Mucosa of rectum (tissue), 2 donors: ENCODE measurements at regions not wholly inside any gene's neighbourhood (a gene's known extent, or its start where the extent isn't known, plus 50 kb on each side); places are given as distances from the start of the nearest gene placed in this dataset.
A peak's percentile ranks its signal among the peaks of the same experiment; 100 is the strongest.

Source experiments
- H3K27ac ChIP-seq, 2 donors: one replicate each; pipeline ENCODE4 v1.7.0; 2013; ENCODE audit warnings: inconsistent platforms in 2 of 2, low read depth in 2 of 2, low read length in 2 of 2
- H3K27me3 ChIP-seq, 2 donors: one replicate each; pipeline ENCODE4 v1.7.0; 2013; ENCODE audit warnings: low read length in 2 of 2; ENCODE audit not compliant: control insufficient read depth in 2 of 2, insufficient read depth in 2 of 2
- H3K36me3 ChIP-seq, 2 donors: one replicate each; pipeline ENCODE4 v1.7.0; 2013; ENCODE audit warnings: low read length in 2 of 2; ENCODE audit not compliant: control insufficient read depth in 2 of 2, insufficient read depth in 2 of 2
- H3K4me1 ChIP-seq, 2 donors: one replicate each; pipeline ENCODE4 v1.7.0; 2013; ENCODE audit warnings: low read length in 2 of 2, mild to moderate bottlenecking in 1 of 2; ENCODE audit not compliant: control insufficient read depth in 2 of 2, insufficient read depth in 2 of 2
- H3K4me3 ChIP-seq, 2 donors: one replicate each; pipeline ENCODE4 v1.7.0; 2013; ENCODE audit warnings: low read length in 2 of 2
- H3K9ac ChIP-seq, 2 donors: one replicate each; pipeline ENCODE4 v1.7.0; 2013; ENCODE audit warnings: low read length in 2 of 2, low read depth in 1 of 2, mild to moderate bottlenecking in 1 of 2
- H3K9me3 ChIP-seq, 2 donors: one replicate each; pipeline ENCODE4 v1.7.0; 2013; ENCODE audit warnings: low read length in 2 of 2; ENCODE audit not compliant: control insufficient read depth in 2 of 2
- donor health status: healthy.
- donor health status: Normal muscosa, but diverticular disease.

DNA sequence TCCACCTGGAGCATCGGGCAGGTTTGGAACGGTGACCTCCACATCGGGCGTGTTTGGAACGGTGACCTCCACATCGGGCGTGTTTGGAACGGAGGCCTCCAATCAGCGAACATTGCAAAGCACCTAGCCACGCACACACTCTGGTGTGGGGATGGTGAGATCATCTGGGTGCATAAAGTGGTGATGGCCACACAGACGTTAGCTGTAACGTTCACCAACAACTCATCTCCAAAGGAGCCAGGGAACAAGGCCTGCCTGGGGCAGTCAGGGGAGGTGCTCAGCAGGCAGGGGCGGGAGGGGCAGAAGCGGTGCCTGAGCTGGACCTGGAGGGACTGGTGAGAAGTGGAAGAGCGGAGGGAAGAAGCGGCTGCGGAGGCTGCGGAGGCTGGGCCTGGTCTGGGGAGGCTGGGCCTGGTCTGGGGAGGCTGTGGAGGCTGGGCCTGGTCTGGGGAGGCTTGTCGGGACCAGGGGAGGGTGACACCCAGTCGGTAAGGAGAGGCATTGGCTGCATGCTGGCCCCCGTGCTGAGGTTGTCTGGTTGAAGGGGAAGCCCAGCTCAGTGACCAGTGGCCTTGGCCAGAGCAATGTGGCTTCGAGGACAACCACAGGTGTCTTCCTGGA, 89.9 kb downstream of the PSMB1 start:
- H3K27ac ChIP-seq: no peak overlapping the region
- H3K36me3 ChIP-seq: no peaks in the 10 kb centered on the region
- no peaks in the 10 kb centered on the region for H3K9me3 ChIP-seq
- H3K27me3 ChIP-seq: no peaks in the 10 kb centered on the region
- no peak overlapping the region for H3K9ac ChIP-seq
- peaks cover 0 to 5% of the 10 kb centered on the region in 2 donors for H3K4me1 ChIP-seq
- no peak overlapping the region for H3K4me3 ChIP-seq

- H3K9ac ChIP-seq: no peak overlapping the region
- H3K4me1 ChIP-seq: peaks cover 0 to 5% of the 10 kb centered on the region in 2 donors
- no peak overlapping the region for H3K4me3 ChIP-seq
- no peaks in the 10 kb centered on the region for H3K27me3 ChIP-seq
- no peak overlapping the region for H3K27ac ChIP-seq
- H3K36me3 ChIP-seq: no peaks in the 10 kb centered on the region
- H3K9me3 ChIP-seq: no peaks in the 10 kb centered on the region
Measured at GRCh38 chr6:170462366-170463020, 90.6 kb downstream of the PSMB1 start.

DNA sequence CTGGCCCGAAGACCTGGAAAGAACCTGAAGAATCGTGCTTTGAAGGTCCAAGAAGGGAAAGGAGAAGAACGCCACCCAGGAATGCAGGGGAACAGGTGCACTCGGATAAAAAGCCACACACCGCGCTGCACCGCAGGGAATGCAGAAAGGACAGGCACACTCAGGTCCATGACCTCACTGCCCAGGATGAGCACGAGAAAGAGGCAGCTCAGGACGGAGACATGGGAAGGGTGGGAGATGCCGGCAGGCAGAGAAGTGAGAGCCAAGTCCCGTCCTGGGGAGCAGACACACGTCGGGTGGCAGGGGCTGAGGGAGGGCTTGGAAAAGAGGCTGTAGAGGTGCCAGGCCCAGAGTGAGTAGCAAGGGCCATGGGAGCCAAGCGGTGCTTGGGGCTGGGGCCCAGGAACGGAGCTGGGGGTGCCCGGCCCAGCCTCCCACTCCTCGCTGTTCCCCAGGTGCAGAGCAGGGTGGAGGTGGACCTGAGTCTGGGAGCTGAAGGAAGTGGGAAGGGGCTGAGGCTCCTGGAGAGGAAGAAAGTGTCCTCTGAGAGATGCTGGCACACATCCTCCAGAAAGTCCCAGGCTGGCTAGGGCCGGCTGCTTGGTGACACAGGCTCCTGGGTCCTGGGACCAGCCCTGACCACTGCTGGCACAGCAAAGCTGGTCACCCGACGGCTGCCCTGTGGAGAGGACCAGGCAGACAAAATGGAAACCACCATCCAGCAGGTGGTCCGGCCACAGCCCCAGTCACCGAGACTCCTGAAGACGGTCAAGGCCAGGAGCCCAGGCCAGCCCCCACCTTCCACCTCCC, 91.3 kb downstream of the PSMB1 start:
- Histone ChIP-seq H3K9me3 (no peaks in the 10 kb centered on the region), H3K9ac (no peak overlapping the region), H3K4me1 (peaks cover 0 to 5% of the 10 kb centered on the region in 2 donors), H3K27me3 (no peaks in the 10 kb centered on the region), H3K27ac (no peak overlapping the region), H3K4me3 (no peak overlapping the region), H3K36me3 (no peaks in the 10 kb centered on the region)

DNA sequence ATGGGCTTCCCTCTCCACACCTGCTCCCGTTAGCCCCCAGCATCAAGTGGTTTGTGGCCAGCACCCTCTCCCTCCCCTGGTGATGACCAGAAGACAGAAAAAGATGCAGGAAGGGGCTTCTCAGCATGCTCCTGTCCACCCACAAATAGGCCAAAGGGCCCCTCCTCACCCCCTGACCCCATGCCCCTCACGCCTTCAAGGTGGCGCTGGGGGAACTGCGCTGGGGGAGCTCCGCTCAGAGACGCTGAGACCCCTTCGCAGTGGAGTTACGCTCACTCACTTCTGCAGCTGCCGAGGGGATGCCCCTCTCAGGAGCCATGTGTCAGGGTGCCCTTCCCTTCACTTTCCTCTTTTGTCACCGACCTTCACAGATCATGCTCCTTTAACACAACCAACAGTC, 92.0 kb downstream of the PSMB1 start:
- no peaks in the 10 kb centered on the region for H3K27me3 ChIP-seq
- no peak overlapping the region for H3K9ac ChIP-seq
- no peak overlapping the region for H3K4me3 ChIP-seq

DNA sequence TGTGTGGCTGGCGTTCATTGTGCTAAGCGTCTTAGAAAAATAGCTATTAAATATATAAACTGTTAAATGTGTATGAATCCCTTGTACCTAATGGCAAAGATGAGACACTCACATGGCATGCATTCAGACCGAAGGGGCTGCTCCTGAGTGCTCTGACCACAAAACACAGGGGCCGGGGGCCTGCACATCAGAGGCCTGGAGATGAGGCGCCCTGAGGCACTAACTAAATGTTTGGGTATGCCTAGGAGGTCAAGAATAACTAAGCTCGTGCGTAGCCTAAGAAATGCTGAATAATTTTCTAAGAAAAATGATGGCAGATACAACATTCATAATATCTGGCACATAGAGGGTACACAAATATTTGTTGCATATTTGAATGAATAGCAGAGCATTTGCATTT, 92.5 kb downstream of the PSMB1 start:
- no peaks in the 10 kb centered on the region for H3K27me3 ChIP-seq
- H3K9ac ChIP-seq: no peak overlapping the region
- no peak overlapping the region for H3K4me3 ChIP-seq
- H3K27ac ChIP-seq: no peak overlapping the region
- peaks cover 0 to 5% of the 10 kb centered on the region in 2 donors for H3K4me1 ChIP-seq
- no peaks in the 10 kb centered on the region for H3K36me3 ChIP-seq
- no peaks in the 10 kb centered on the region for H3K9me3 ChIP-seq

More for the DNA sequence above, 92.0 kb downstream of the PSMB1 start:
- Histone ChIP-seq H3K36me3 (no peaks in the 10 kb centered on the region), H3K4me1 (peaks cover 0 to 5% of the 10 kb centered on the region in 2 donors), H3K9me3 (no peaks in the 10 kb centered on the region), H3K27ac (no peak overlapping the region)

GRCh38 chr6:170459451-170459850, 93.7 kb downstream of the PSMB1 start:
- H3K4me1 ChIP-seq: peaks cover 0 to 5% of the 10 kb centered on the region in 2 donors
- no peak overlapping the region for H3K9ac ChIP-seq
- H3K27ac ChIP-seq: no peak overlapping the region
- H3K9me3 ChIP-seq: no peaks in the 10 kb centered on the region
- H3K27me3 ChIP-seq: no peaks in the 10 kb centered on the region
- peak overlapping the region in 1 of 2 donors; percentile 48 for H3K4me3 ChIP-seq
- no peaks in the 10 kb centered on the region for H3K36me3 ChIP-seq

- H3K4me1 ChIP-seq: peaks cover 0 to 5% of the 10 kb centered on the region in 2 donors
- H3K36me3 ChIP-seq: no peaks in the 10 kb centered on the region
- H3K9me3 ChIP-seq: no peaks in the 10 kb centered on the region
- H3K4me3 ChIP-seq: no peak overlapping the region
- no peak overlapping the region for H3K9ac ChIP-seq
- H3K27me3 ChIP-seq: no peaks in the 10 kb centered on the region
- H3K27ac ChIP-seq: no peak overlapping the region
Measured at GRCh38 chr6:170456886-170457698, 96.0 kb downstream of the PSMB1 start.
